Subcutaneous abdominal adipose tissue (tissue), 5 donors: ENCODE measurements at regions not wholly inside any gene's neighbourhood (a gene's known extent, or its start where the extent isn't known, plus 50 kb on each side); places are given as distances from the start of the nearest gene placed in this dataset.
"Not testable (repeated sequence)": the region's sequence is repeated elsewhere in the genome, so short reads cannot be mapped to it uniquely, and the experiment has no call there.

Experiments
- H3K27ac ChIP-seq: one replicate; pipeline ENCODE4 v1.7.0; 2013; ENCODE audit warnings: low read depth, mild to moderate bottlenecking, inconsistent platforms, low read length, moderate library complexity
- H3K27me3 ChIP-seq, 5 donors: one replicate each; pipeline ENCODE4 v1.7.0; 2013; ENCODE audit warnings: low read length in 5 of 5, inconsistent platforms in 1 of 5; ENCODE audit not compliant: control insufficient read depth in 5 of 5, insufficient read depth in 4 of 5
- H3K36me3 ChIP-seq, 5 donors: one replicate each; pipeline ENCODE4 v1.7.0; 2013; ENCODE audit warnings: low read length in 5 of 5; ENCODE audit not compliant: control insufficient read depth in 5 of 5, insufficient read depth in 5 of 5
- H3K4me1 ChIP-seq, 5 donors: one replicate each; pipeline ENCODE4 v1.7.0; 2013; ENCODE audit warnings: low read length in 5 of 5, mild to moderate bottlenecking in 3 of 5, moderate library complexity in 1 of 5; ENCODE audit not compliant: control insufficient read depth in 5 of 5, insufficient read depth in 5 of 5
- H3K4me3 ChIP-seq, 5 donors: one replicate each; pipeline ENCODE4 v1.7.0; 2013; ENCODE audit warnings: low read length in 5 of 5, low read depth in 1 of 5
- H3K9ac ChIP-seq, 5 donors: one replicate each; pipeline ENCODE4 v1.7.0; 2013; ENCODE audit warnings: low read length in 5 of 5, mild to moderate bottlenecking in 4 of 5, moderate library complexity in 3 of 5
- H3K9me3 ChIP-seq, 5 donors: one replicate each; pipeline ENCODE4 v1.7.0; 2013; ENCODE audit warnings: low read length in 5 of 5; ENCODE audit not compliant: control insufficient read depth in 5 of 5
- donor health status: healthy.
- donor health status: healthy.
- donor health status: healthy.
- donor health status: healthy.
- donor health status: healthy.

DNA sequence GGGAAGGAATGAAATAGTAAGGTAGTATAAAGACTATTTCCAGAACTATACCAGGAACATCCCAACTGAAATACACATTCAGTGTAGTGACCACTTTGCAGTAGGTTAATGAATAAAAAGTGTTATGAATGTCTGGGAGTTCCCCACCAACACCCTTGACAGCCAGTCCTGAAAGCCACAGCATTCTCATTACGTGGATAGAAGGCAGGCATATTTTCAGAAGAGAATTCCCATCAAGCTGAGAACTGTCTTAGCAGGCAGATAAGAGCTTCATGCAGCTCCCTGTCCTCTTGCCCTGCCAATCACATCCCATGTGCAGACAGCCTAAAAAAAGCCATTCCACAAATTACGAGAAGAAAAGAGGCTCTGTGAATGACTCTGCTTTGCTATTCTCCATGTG is 695.0 kb downstream of the DTWD2 start:
- no peaks in the 10 kb centered on the region for H3K36me3 ChIP-seq

GRCh38 chr5:118290204-118290603 is 698.1 kb downstream of the DTWD2 start:
- no peaks in the 10 kb centered on the region for H3K4me1 ChIP-seq
- no peak overlapping the region for H3K9ac ChIP-seq
- H3K4me3 ChIP-seq = no peak overlapping the region
- no peaks in the 10 kb centered on the region for H3K36me3 ChIP-seq
- no peak overlapping the region for H3K27ac ChIP-seq
- no peaks in the 10 kb centered on the region for H3K9me3 ChIP-seq
- H3K27me3 ChIP-seq = peaks cover 0 to 2% (median 0%) of the 10 kb centered on the region in 5 donors

More for the DNA sequence above, 695.0 kb downstream of the DTWD2 start:
- Histone ChIP-seq H3K27me3 (peaks cover 0 to 2% (median 0%) of the 10 kb centered on the region in 5 donors), H3K9me3 (no peaks in the 10 kb centered on the region), H3K4me1 (no peaks in the 10 kb centered on the region), H3K27ac (no peak overlapping the region), H3K9ac (no peak overlapping the region), H3K4me3 (no peak overlapping the region)

DNA sequence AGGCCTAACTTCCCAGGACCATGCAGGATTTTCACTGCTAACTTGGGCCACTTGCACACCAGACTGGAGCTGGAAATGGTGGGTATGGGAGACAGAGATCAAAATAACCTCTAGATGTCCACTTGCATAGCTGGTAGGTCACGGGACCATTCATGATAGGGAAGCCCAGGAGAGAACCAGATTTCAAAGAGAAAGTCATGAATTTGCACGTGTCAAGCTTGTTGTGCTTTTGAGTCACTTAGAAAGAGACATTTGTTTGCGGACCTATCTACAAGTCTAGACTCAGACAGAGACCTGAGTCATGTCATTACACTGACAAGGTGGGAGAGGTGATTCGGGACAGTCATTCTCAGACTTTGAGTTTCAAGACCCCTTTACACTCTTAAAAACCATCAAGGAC is 704.1 kb downstream of the DTWD2 start:
- not testable (repeated sequence) for H3K9me3 ChIP-seq, H3K9ac ChIP-seq, H3K36me3 ChIP-seq, H3K27ac ChIP-seq, H3K27me3 ChIP-seq, H3K4me3 ChIP-seq, H3K4me1 ChIP-seq

DNA sequence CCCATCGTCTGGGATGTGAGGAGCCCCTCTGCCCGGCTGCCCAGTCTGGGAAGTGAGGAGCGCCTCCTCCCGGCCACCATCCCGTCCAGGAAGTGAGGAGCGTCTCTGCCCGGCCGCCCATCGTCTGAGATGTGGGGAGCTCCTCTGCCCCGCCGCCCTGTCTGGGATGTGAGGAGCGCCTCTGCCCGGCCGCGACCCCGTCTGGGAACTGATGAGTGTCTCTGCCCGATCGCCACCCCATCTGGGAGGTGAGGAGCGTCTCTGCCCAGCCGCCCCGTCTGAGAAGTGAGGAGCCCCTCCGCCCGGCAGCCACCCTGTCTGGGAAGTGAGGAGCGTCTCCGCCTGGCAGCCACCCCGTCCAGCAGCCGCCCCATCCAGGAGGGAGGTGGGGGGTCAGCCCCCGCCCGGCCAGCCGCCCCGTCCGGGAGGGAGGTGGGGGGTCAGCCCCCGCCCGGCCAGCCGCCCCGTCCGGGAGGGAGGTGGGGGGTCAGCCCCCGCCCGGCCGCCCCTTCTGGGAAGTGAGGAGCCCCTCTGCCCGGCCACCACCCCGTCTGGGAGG is 705.8 kb downstream of the DTWD2 start:
- not testable (repeated sequence) for H3K9ac ChIP-seq, H3K27me3 ChIP-seq, H3K27ac ChIP-seq, H3K36me3 ChIP-seq, H3K4me3 ChIP-seq, H3K4me1 ChIP-seq, H3K9me3 ChIP-seq

DNA sequence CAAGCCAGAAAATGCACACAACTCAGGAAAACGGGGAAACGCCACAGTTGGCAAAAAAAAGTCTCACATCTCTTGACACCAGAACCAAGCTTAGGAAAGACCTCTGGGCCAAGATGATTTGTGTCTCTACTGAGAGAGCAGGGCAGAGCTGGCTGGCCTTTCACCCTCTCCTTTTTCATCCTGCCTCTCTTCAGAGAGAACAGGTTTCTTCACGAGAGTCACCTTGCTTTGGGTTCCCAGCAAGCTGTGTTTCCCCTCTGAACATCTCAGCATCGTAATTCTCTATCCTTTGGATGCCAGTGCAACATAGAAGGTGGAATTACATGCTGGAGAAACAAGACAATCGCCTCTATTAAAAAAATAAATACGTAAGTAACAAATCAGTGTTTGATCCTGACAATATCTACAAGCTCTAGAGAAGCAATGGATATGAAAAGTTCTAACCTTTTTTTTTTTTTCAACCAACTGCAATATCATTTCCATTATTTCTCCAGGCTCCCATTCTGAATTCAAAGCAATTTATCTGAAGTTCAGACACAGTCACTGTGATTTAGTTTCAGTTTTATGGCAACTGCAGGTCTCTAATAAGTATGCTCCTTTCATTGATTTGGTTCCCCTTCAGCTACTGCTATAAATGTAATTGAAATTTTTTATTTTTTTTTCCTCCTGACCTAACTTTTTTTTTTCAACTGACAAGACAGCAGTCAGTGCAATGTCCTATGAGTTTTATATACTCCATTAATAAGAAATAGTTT is 708.6 kb downstream of the DTWD2 start:
- H3K9ac ChIP-seq = no peak overlapping the region
- no peak overlapping the region for H3K27ac ChIP-seq
- H3K27me3 ChIP-seq = no peaks in the 10 kb centered on the region
- no peaks in the 10 kb centered on the region for H3K36me3 ChIP-seq
- no peaks in the 10 kb centered on the region for H3K4me1 ChIP-seq
- no peak overlapping the region for H3K4me3 ChIP-seq
- H3K9me3 ChIP-seq = peaks cover 0 to 2% (median 0%) of the 10 kb centered on the region in 5 donors

DNA sequence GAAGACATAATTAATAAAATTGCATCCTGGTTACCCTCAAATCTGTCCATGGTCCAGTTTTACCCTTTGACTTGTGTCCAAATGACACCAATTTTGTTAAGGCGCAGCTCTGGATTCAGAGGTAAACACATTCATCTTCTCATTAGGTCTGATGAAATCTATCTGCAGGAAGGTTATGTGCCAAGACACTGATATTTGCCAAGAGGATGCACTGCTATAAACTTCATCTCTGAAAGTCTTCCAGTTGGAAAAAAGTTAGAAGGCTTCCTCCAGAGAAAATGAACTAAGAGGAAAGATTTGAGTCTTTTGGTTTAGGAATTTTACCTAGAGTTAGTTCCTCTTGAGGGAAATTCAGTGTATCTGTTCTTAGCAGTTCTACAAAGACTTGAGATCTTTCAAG is 717.8 kb downstream of the DTWD2 start:
- no peaks in the 10 kb centered on the region for H3K36me3 ChIP-seq
- H3K4me1 ChIP-seq = no peaks in the 10 kb centered on the region
- H3K9me3 ChIP-seq = peaks cover 0 to 2% (median 0%) of the 10 kb centered on the region in 5 donors
- H3K27ac ChIP-seq = no peak overlapping the region
- H3K9ac ChIP-seq = no peak overlapping the region
- no peak overlapping the region for H3K4me3 ChIP-seq
- H3K27me3 ChIP-seq = no peaks in the 10 kb centered on the region

DNA sequence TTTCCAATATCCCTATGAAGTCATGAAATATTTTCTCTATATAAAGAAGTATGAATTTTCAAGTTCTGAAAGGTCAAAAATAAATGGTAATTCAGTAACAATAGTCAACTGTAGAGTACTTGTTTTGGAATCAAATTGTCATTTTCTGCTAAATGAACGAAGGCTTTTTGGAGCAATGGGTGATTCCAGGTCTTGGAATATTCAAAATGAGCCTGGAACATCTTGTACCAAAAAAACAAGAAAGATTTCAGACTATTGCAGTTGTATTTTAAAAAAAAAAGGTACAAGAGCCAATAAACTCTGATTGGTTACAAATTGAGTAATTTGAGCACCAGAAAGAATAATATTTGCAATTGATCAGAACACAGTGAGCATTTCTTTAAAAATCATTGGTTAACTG is 730.1 kb downstream of the DTWD2 start:
- no peaks in the 10 kb centered on the region for H3K4me1 ChIP-seq
- no peak overlapping the region for H3K9ac ChIP-seq
- H3K9me3 ChIP-seq = no peaks in the 10 kb centered on the region
- H3K36me3 ChIP-seq = no peaks in the 10 kb centered on the region
- H3K27me3 ChIP-seq = no peaks in the 10 kb centered on the region
- no peak overlapping the region for H3K27ac ChIP-seq
- H3K4me3 ChIP-seq = no peak overlapping the region

- Histone ChIP-seq H3K27ac (no peak overlapping the region), H3K36me3 (no peaks in the 10 kb centered on the region), H3K27me3 (no peaks in the 10 kb centered on the region), H3K9ac (no peak overlapping the region), H3K4me3 (no peak overlapping the region), H3K4me1 (no peaks in the 10 kb centered on the region), H3K9me3 (peaks cover 0 to under 1% (median 0%) of the 10 kb centered on the region in 5 donors)
These were observed 731.3 kb downstream of the DTWD2 start for GRCh38 chr5:118257066-118257465.

- Histone ChIP-seq H3K9ac (no peak overlapping the region), H3K36me3 (no peaks in the 10 kb centered on the region), H3K9me3 (peaks cover 0 to 19% (median 5%) of the 10 kb centered on the region in 5 donors), H3K27me3 (no peaks in the 10 kb centered on the region), H3K4me1 (no peaks in the 10 kb centered on the region), H3K4me3 (no peak overlapping the region), H3K27ac (no peak overlapping the region)
These were observed 734.9 kb downstream of the DTWD2 start for GRCh38 chr5:118253225-118254061.

DNA sequence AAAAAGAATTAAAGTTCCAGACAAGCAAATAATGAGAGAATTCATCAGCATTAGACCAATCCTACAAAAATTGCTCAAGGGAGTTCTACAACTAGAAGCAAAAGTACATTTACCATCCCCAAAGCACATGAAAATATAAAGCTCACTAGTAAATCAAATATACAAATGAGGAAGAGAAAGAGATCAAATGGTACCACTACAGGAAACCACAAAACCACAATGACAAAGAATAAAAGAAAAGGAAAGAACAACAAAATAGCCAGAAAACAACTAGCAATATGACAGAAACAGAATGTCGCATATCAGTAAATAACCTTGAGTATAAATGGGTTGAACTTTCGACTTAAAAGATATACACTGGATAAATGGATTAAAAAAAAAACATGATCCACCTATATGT is 739.0 kb downstream of the DTWD2 start:
- no peak overlapping the region for H3K4me3 ChIP-seq
- peaks cover 5 to 28% (median 14%) of the 10 kb centered on the region in 5 donors for H3K9me3 ChIP-seq
- no peak overlapping the region for H3K9ac ChIP-seq
- H3K27me3 ChIP-seq = no peaks in the 10 kb centered on the region
- no peaks in the 10 kb centered on the region for H3K4me1 ChIP-seq
- H3K27ac ChIP-seq = no peak overlapping the region
- H3K36me3 ChIP-seq = no peaks in the 10 kb centered on the region
